ENCODE measurements at regions not wholly inside any gene's neighbourhood (a gene's known extent, or its start where the extent isn't known, plus 50 kb on each side); places are given as distances from the start of the nearest gene placed in this dataset.
"Not testable (repeated sequence)": the region's sequence is repeated elsewhere in the genome, so short reads cannot be mapped to it uniquely, and the experiment has no call there.

GRCh38 chr17:45646288-45646988 is 137.7 kb upstream of the CRHR1 start:
- DNase-seq: no peak

- peak; percentile 8 for DNase-seq
Measured at GRCh38 chr17:45648642-45649041, 135.5 kb upstream of the CRHR1 start.

- DNase-seq: no peak
Measured at GRCh38 chr17:45649796-45650195, 134.3 kb upstream of the CRHR1 start.

- DNase-seq: no peak
Measured at GRCh38 chr17:45650561-45650960, 133.6 kb upstream of the CRHR1 start.

GRCh38 chr17:45651145-45651709 is 132.9 kb upstream of the CRHR1 start:
- no peak for DNase-seq

GRCh38 chr17:45653616-45654015 is 130.5 kb upstream of the CRHR1 start:
- DNase-seq: no peak

GRCh38 chr17:45656527-45657181 is 127.5 kb upstream of the CRHR1 start:
- no peak for DNase-seq

- DNase-seq: peak; percentile 4
Measured at GRCh38 chr17:45660474-45660873, 123.6 kb upstream of the CRHR1 start.

- no peak for DNase-seq
Measured at GRCh38 chr17:45662432-45662831, 121.7 kb upstream of the CRHR1 start.

- no peak for DNase-seq
Measured at GRCh38 chr17:45663772-45664171, 120.3 kb upstream of the CRHR1 start.

- DNase-seq: no peak
Measured at GRCh38 chr17:45664921-45665320, 119.2 kb upstream of the CRHR1 start.

GRCh38 chr17:45666046-45666600 is 118.0 kb upstream of the CRHR1 start:
- DNase-seq: no peak

GRCh38 chr17:45666641-45667040 is 117.5 kb upstream of the CRHR1 start:
- DNase-seq: no peak

GRCh38 chr17:45667591-45668171 is 116.4 kb upstream of the CRHR1 start:
- DNase-seq: no peak

GRCh38 chr17:45668316-45668715 is 115.8 kb upstream of the CRHR1 start:
- DNase-seq: no peak

- no peak for DNase-seq
Measured at GRCh38 chr17:45672301-45672700, 111.8 kb upstream of the CRHR1 start.

- no peak for DNase-seq
Measured at GRCh38 chr17:45672792-45673191, 111.3 kb upstream of the CRHR1 start.

GRCh38 chr17:45673759-45674158 is 110.4 kb upstream of the CRHR1 start:
- not testable (repeated sequence) for DNase-seq

GRCh38 chr17:45675012-45675411 is 109.1 kb upstream of the CRHR1 start:
- DNase-seq: no peak

GRCh38 chr17:45675892-45676291 is 108.2 kb upstream of the CRHR1 start:
- no peak for DNase-seq

GRCh38 chr17:45676695-45677094 is 107.4 kb upstream of the CRHR1 start:
- no peak for DNase-seq

GRCh38 chr17:45677770-45678169 is 106.3 kb upstream of the CRHR1 start:
- DNase-seq: no peak

GRCh38 chr17:45679426-45679825 is 104.7 kb upstream of the CRHR1 start:
- no peak for DNase-seq
